ENCODE measurements at regions not wholly inside any gene's neighbourhood (a gene's known extent, or its start where the extent isn't known, plus 50 kb on each side); places are given as distances from the start of the nearest gene placed in this dataset.

DNA sequence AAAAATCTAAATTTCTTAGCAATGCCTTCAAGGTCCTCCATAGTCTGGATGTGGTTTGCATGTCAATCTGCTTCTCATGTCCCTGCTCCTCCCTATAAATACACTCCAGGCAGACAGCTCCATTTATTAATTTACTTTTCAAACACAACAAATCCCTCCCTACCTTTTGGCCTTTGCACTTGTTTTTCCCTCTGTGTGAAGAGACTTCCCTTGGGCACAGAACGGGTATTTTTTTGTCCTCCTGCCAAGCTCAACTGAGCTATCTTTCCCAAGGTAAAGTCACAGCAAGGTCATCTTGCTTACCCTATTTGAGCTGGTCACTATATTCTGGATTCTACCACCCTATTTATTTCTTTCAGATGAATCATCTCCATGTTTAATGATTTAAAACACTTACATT, 159.6 kb upstream of the ANKH start (continued):
- TF ChIP-seq, protein P1, sequence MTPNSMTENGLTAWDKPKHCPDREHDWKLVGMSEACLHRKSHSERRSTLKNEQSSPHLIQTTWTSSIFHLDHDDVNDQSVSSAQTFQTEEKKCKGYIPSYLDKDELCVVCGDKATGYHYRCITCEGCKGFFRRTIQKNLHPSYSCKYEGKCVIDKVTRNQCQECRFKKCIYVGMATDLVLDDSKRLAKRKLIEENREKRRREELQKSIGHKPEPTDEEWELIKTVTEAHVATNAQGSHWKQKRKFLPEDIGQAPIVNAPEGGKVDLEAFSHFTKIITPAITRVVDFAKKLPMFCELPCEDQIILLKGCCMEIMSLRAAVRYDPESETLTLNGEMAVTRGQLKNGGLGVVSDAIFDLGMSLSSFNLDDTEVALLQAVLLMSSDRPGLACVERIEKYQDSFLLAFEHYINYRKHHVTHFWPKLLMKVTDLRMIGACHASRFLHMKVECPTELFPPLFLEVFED (CRISPR knock-in tag; conservative IDR thresholded peaks at IDR 0.05): no peak
- no peak for TF ChIP-seq ZNF445 (CRISPR knock-in tag; IDR thresholded peaks at IDR 0.05; ENCODE audit: low read depth)
- no peak for TF ChIP-seq CHD1 (IDR thresholded peaks at IDR 0.05; ENCODE audit: low read length)
- TF ChIP-seq KLF16 (IDR thresholded peaks at IDR 0.05): no peak

DNA sequence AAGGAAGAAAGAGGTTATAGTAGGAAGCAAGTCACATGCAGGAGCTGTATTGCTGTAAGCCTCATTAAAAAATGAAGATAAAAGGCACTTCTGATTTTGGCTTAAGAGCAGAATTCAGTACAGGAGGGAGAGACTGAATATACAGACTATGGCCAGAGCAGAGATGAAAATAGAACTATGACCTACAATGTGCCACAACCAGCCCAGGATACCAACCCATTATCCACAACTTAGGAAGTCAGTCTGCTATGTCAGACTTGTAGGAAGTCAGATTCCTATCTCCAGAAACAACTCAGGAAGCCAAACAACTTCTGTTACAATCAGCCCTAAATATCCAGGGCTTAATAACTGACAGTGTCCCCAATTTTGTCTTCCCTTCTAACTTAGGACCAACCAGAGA, 156.2 kb upstream of the ANKH start:
- intact Hi-C loops (cut with micrococcal nuclease): no loop called here
- Histone ChIP-seq H4K20me1 (replicated peaks; ENCODE audit: control insufficient read depth, insufficient read depth, low read length) (no peaks in the 10 kb centered on the region), H3K4me3 (no peak overlapping the region), H3K4me1 (replicated peaks in 1 of 2; ENCODE audit: control insufficient read depth in 2 of 2, insufficient read depth in 2 of 2, low read length in 2 of 2) (no peaks in the 10 kb centered on the region), H3K36me3 (ENCODE audit: control insufficient read depth, insufficient read depth, low read length) (no peaks in the 10 kb centered on the region), H3K9me1 (ENCODE audit: control insufficient read depth, insufficient read depth, low read length) (no peaks in the 10 kb centered on the region), H3K79me2 (ENCODE audit: control insufficient read depth, insufficient read depth, low read length) (no peaks in the 10 kb centered on the region), H3K4me2 (ENCODE audit: insufficient read depth, low read length) (no peak overlapping the region), H3K27me3 (ENCODE audit: control insufficient read depth in 2 of 2, insufficient read depth in 2 of 2, low read length in 2 of 2) (no peaks in the 10 kb centered on the region), H3K9ac (ENCODE audit: insufficient read depth in 1 of 2, low read depth in 2 of 2, low read length in 2 of 2) (no peak overlapping the region), H3K27ac (ENCODE audit: extremely low read depth, low read depth, low read length) (no peak overlapping the region), H3K9me3 (replicated peaks; ENCODE audit: control insufficient read depth, insufficient read depth, low read depth, low read length) (no peaks in the 10 kb centered on the region), H2AFZ (ENCODE audit: low read depth, low read length) (no peak overlapping the region)
- ATAC-seq: no peak
- in situ Hi-C loops (cut with MboI): no loop called here
- CTCF ChIA-PET (ENCODE audit: low intra/inter-chr PET ratio): no interaction called here
- no peak for DNase-seq (ENCODE audit: extremely low read depth in 1 of 4, low spot score in 3 of 4)
- TF ChIP-seq, protein P2, sequence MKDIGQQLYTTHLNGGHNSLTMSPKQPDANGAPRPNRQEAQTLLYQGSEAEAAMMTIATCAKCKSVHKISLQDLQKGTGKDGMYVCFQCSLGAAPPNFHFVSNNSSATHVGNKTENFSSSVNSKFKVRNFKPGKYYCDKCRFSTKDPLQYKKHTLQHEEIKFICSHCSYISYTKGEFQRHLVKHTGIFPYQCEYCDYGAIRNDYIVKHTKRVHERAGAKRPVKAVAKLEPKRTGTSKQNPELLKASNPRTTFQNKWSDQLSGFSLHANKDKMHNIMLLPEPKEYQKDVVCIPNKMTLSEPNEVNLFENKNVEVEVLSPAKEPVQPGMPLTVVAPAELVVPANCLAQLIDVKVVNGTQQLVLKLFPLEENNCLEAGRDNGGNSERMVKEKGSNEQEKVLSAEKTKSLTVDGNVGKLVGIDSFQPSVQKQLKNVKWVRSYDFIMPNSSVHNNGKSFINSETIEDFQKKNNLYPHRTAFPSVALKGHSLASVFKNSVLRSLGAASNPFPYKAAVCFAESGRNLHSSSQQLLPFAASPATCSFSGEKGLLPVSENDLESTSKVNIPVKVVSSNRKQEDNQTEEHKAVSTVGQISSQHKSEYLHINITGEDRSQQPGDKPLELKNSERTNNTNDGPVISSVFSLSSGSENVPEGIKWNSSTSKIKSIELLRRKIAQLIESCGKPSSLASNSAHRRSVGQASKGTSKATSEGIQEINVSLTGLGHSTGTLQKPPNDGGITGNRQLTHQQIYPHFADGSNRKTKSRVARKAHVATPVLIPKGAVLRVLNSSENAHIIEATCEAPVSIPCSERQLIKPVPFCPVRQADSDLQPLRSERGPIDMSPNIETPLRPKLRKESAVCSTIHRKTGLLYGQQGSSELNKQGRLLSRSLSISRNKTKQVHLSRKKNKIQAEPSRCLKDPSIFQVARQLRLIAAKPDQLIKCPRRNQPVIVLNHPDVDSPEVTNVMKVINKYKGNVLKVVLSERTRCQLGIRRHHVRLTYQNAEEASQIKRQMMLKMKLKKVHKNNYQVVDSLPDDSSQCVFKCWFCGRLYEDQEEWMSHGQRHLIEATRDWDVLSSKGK (CRISPR knock-in tag; IDR thresholded peaks at IDR 0.05): no peak
- TF ChIP-seq CHD1 (IDR thresholded peaks at IDR 0.05; ENCODE audit: low read length) (no peak), SMARCA5 (IDR thresholded peaks at IDR 0.05) (no peak), ZNF184 (CRISPR knock-in tag; IDR thresholded peaks at IDR 0.05) (no peak), HDAC2 (IDR thresholded peaks at IDR 0.05) (no peak), ADNP (tag; IDR thresholded peaks at IDR 0.05) (no peak), SREBF2 (CRISPR knock-in tag; IDR thresholded peaks at IDR 0.05) (no peak), ZNF57 (CRISPR knock-in tag; IDR thresholded peaks at IDR 0.05) (no peak)
- TF ChIP-seq, protein P3, sequence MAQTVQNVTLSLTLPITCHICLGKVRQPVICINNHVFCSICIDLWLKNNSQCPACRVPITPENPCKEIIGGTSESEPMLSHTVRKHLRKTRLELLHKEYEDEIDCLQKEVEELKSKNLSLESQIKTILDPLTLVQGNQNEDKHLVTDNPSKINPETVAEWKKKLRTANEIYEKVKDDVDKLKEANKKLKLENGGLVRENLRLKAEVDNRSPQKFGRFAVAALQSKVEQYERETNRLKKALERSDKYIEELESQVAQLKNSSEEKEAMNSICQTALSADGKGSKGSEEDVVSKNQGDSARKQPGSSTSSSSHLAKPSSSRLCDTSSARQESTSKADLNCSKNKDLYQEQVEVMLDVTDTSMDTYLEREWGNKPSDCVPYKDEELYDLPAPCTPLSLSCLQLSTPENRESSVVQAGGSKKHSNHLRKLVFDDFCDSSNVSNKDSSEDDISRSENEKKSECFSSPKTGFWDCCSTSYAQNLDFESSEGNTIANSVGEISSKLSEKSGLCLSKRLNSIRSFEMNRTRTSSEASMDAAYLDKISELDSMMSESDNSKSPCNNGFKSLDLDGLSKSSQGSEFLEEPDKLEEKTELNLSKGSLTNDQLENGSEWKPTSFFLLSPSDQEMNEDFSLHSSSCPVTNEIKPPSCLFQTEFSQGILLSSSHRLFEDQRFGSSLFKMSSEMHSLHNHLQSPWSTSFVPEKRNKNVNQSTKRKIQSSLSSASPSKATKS (CRISPR knock-in tag; IDR thresholded peaks at IDR 0.05): no peak
- TF ChIP-seq, protein P4, sequence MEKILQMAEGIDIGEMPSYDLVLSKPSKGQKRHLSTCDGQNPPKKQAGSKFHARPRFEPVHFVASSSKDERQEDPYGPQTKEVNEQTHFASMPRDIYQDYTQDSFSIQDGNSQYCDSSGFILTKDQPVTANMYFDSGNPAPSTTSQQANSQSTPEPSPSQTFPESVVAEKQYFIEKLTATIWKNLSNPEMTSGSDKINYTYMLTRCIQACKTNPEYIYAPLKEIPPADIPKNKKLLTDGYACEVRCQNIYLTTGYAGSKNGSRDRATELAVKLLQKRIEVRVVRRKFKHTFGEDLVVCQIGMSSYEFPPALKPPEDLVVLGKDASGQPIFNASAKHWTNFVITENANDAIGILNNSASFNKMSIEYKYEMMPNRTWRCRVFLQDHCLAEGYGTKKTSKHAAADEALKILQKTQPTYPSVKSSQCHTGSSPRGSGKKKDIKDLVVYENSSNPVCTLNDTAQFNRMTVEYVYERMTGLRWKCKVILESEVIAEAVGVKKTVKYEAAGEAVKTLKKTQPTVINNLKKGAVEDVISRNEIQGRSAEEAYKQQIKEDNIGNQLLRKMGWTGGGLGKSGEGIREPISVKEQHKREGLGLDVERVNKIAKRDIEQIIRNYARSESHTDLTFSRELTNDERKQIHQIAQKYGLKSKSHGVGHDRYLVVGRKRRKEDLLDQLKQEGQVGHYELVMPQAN (IDR thresholded peaks at IDR 0.05; ENCODE audit: borderline replicate concordance): no peak
- FAIRE-seq: no peak
- no TSS peak for BruUV-seq (replicated peaks)
- POLR2A ChIA-PET: interaction anchor here (0.6 kb wide), 1 partner anchor 9 kb away, joined by 3 read pairs; no protein-coding TSS in a partner anchor

All from K562 (cell line).